H1 (cell line): ENCODE measurements at regions not wholly inside any gene's neighbourhood (a gene's known extent, or its start where the extent isn't known, plus 50 kb on each side); places are given as distances from the start of the nearest gene placed in this dataset.

Experiments used
- CTCF ChIA-PET: fragments of 300-600 bp; sonication (Branson Sonifier 250); formaldehyde crosslinking; loops from one replicate; lab custom pipeline; 2021; ENCODE audit not compliant: partially characterized antibody; lab: Charles Lee
- POLR2A ChIA-PET: fragments of 300-600 bp; sonication (Branson Sonifier 250); formaldehyde crosslinking; loops from one replicate; lab custom pipeline; 2021; ENCODE audit warnings: inconsistent platforms; ENCODE audit not compliant: partially characterized antibody; lab: Charles Lee
- DNase-seq, 2 experiments: peaks; one replicate each; pipeline versions ENCODE4 v3.0.0 to v3.0.0-alpha.2; 2010 to 2022; ENCODE audit warnings: low spot score in 2 of 2, low read depth in 1 of 2, mixed read lengths in 1 of 2
- FAIRE-seq: peaks from 2 replicates; lab custom pipeline; 2011; peaks lifted over from hg19 to GRCh38; lab: Jason Lieb, UNC
- H2AFZ ChIP-seq: 2 replicates; pipeline ENCODE4 v1.8.1; 2012; ENCODE audit warnings: low read length, inconsistent platforms
- H2AK5ac ChIP-seq: 2 replicates; pipeline ENCODE4 v1.6.1; 2013; ENCODE audit warnings: low read depth, low read length
- H2BK120ac ChIP-seq: replicated peaks from 2 replicates; pipeline ENCODE3; 2013; ENCODE audit warnings: low read depth, low read length, inconsistent platforms
- H2BK12ac ChIP-seq: 2 replicates; pipeline ENCODE4 v1.6.1; 2013; ENCODE audit warnings: low read depth, low read length
- H2BK15ac ChIP-seq: 2 replicates; pipeline ENCODE4 v1.6.1; 2013; ENCODE audit warnings: low read length
- H2BK20ac ChIP-seq: 2 replicates; pipeline ENCODE4 v1.6.1; 2013; ENCODE audit warnings: low read length
- H2BK5ac ChIP-seq: 2 replicates; pipeline ENCODE4 v1.6.1; 2013; ENCODE audit warnings: low read depth, low read length
- H3K14ac ChIP-seq: 2 replicates; pipeline ENCODE4 v1.6.1; 2013; ENCODE audit warnings: inconsistent platforms; ENCODE audit not compliant: insufficient read length
- H3K18ac ChIP-seq: 2 replicates; pipeline ENCODE4 v1.6.1; 2013; ENCODE audit warnings: low read length; ENCODE audit errors: extremely low read depth
- H3K23ac ChIP-seq: 2 replicates; pipeline ENCODE4 v1.6.1; 2013; ENCODE audit warnings: inconsistent platforms; ENCODE audit not compliant: insufficient read length
- H3K23me2 ChIP-seq: 2 replicates; pipeline ENCODE4 v1.6.1; 2013; ENCODE audit warnings: low read depth, low read length
- H3K27ac ChIP-seq: 2 replicates; pipeline ENCODE4 v1.6.1; 2011; ENCODE audit warnings: low read depth, low read length, inconsistent platforms
- H3K27me3 ChIP-seq, 4 experiments: replicated peaks in 1 of 4; 1 replicate in 1 of 4; 2 replicates in 3 of 4; pipeline versions ENCODE4 v1.6.1 to v1.8.1; 2011 to 2013; ENCODE audit warnings: low read length in 3 of 4, mild to moderate bottlenecking in 3 of 4, inconsistent platforms in 2 of 4, mixed read lengths in 2 of 4, moderate library complexity in 1 of 4; ENCODE audit not compliant: control insufficient read depth in 3 of 4, insufficient read depth in 3 of 4; ENCODE audit errors: extremely low read depth in 1 of 4
- H3K36me3 ChIP-seq, 4 experiments: 2 replicates each; pipeline versions ENCODE4 v1.6.1 to v1.8.1; 2011 to 2013; ENCODE audit warnings: mild to moderate bottlenecking in 4 of 4, low read length in 3 of 4, moderate library complexity in 2 of 4, control low read depth in 1 of 4, inconsistent platforms in 1 of 4; ENCODE audit not compliant: insufficient read depth in 4 of 4, control insufficient read depth in 2 of 4
- H3K4ac ChIP-seq: replicated peaks from 2 replicates; pipeline ENCODE3; 2013; ENCODE audit warnings: low read length, low read depth, mixed read lengths, inconsistent platforms; ENCODE audit not compliant: insufficient read length
- H3K4me1 ChIP-seq, 4 experiments: replicated peaks in 1 of 4; 1 replicate in 1 of 4; 2 replicates in 3 of 4; pipeline versions ENCODE4 v1.6.1 to v1.8.1; 2011 to 2013; ENCODE audit warnings: low read length in 3 of 4, inconsistent platforms in 2 of 4, mixed read lengths in 1 of 4; ENCODE audit not compliant: insufficient read depth in 4 of 4, control insufficient read depth in 3 of 4
- H3K4me2 ChIP-seq, 2 experiments: 2 replicates each; pipeline versions ENCODE4 v1.6.1 to v1.8.1; 2011 to 2013; ENCODE audit warnings: low read depth in 2 of 2, low read length in 2 of 2, control low read depth in 1 of 2, inconsistent platforms in 1 of 2, mild to moderate bottlenecking in 1 of 2; ENCODE audit not compliant: insufficient read depth in 1 of 2
- H3K4me3 ChIP-seq, 4 experiments: fragments of 200-600, 300-600 bp in 1 of 4; sonication (generic), shearing (Covaris generic), sonication (Bioruptor Twin) in 1 of 4; 2 replicates each; pipeline versions ENCODE4 v1.5.1 to v1.8.1; 2011 to 2016; ENCODE audit warnings: low read length in 4 of 4, low read depth in 3 of 4, control low read depth in 2 of 4, inconsistent platforms in 2 of 4, mild to moderate bottlenecking in 2 of 4, mixed read lengths in 1 of 4, moderate library complexity in 1 of 4; ENCODE audit not compliant: insufficient read depth in 2 of 4; ENCODE audit errors: extremely low read depth in 1 of 4
- H3K56ac ChIP-seq: replicated peaks from 2 replicates; pipeline ENCODE3; 2013; ENCODE audit warnings: low read depth, mild to moderate bottlenecking, mixed read lengths, low read length, inconsistent platforms; ENCODE audit not compliant: insufficient read length
- H3K79me1 ChIP-seq: 2 replicates; pipeline ENCODE4 v1.6.1; 2013; ENCODE audit warnings: low read depth, low read length, control low read depth
- H3K79me2 ChIP-seq, 2 experiments: 2 replicates each; pipeline versions ENCODE4 v1.6.1 to v1.8.1; 2012 to 2013; ENCODE audit warnings: low read length in 2 of 2, mild to moderate bottlenecking in 2 of 2, inconsistent platforms in 1 of 2; ENCODE audit not compliant: insufficient read depth in 2 of 2, control insufficient read depth in 1 of 2
- H3K9ac ChIP-seq, 4 experiments: replicated peaks in 1 of 4; 1 replicate in 1 of 4; 2 replicates in 3 of 4; pipeline versions ENCODE4 v1.6.1 to v1.8.1; 2011 to 2013; ENCODE audit warnings: low read depth in 3 of 4, low read length in 3 of 4, control low read depth in 2 of 4, mild to moderate bottlenecking in 2 of 4, moderate library complexity in 2 of 4, inconsistent platforms in 1 of 4; ENCODE audit errors: extremely low read depth in 1 of 4
- H3K9me3 ChIP-seq, 2 experiments: 2 replicates each; pipeline versions ENCODE4 v1.6.1 to v1.8.1; 2012 to 2013; ENCODE audit warnings: mild to moderate bottlenecking in 2 of 2, moderate library complexity in 2 of 2, control low read depth in 1 of 2, inconsistent platforms in 1 of 2, low read depth in 1 of 2, low read length in 1 of 2, mixed read lengths in 1 of 2; ENCODE audit not compliant: insufficient read depth in 2 of 2
- H4K20me1 ChIP-seq, 2 experiments: replicated peaks in 1 of 2; 2 replicates each; pipeline versions ENCODE3 to v1.8.1; 2011 to 2013; ENCODE audit warnings: inconsistent platforms in 2 of 2, low read length in 2 of 2, mild to moderate bottlenecking in 1 of 2; ENCODE audit not compliant: insufficient read depth in 2 of 2, control insufficient read depth in 1 of 2
- H4K5ac ChIP-seq: 2 replicates; pipeline ENCODE4 v1.6.1; 2013; ENCODE audit warnings: low read length, low read depth, mixed read lengths, inconsistent platforms; ENCODE audit not compliant: insufficient read length
- H4K8ac ChIP-seq: 2 replicates; pipeline ENCODE4 v1.8.0; 2013; ENCODE audit warnings: mild to moderate bottlenecking, moderate library complexity, low read length, inconsistent platforms; ENCODE audit not compliant: insufficient read depth; ENCODE audit errors: extremely low read depth
- H4K91ac ChIP-seq: replicated peaks from 2 replicates; pipeline ENCODE3; 2013; ENCODE audit warnings: low read length, mixed read lengths, inconsistent platforms; ENCODE audit not compliant: insufficient read length
- BACH1 ChIP-seq: IDR thresholded peaks from 2 replicates; pipeline ENCODE4 v1.6.1; 2012; ENCODE audit warnings: low read length, improper control_type of control experiment
- BCL11A ChIP-seq, 2 experiments: IDR thresholded peaks; one replicate each; pipeline ENCODE4 v1.6.1; 2011; ENCODE audit warnings: low read depth in 2 of 2, low read length in 2 of 2, mild to moderate bottlenecking in 2 of 2
- CEBPB ChIP-seq: IDR thresholded peaks from 2 replicates; pipeline ENCODE4 v1.6.1; 2012; ENCODE audit warnings: low read depth, low read length
- CHD1 ChIP-seq: IDR thresholded peaks from 2 replicates; pipeline ENCODE4 v1.6.1; 2012; ENCODE audit warnings: low read depth, low read length, improper control_type of control experiment
- CTBP2 ChIP-seq: IDR thresholded peaks from 2 replicates; pipeline ENCODE4 v1.7.0; 2011; ENCODE audit warnings: borderline replicate concordance, mild to moderate bottlenecking, moderate library complexity, mixed read lengths, low read length; ENCODE audit not compliant: insufficient read depth, insufficient read length
- GTF2F1 ChIP-seq: IDR thresholded peaks from 2 replicates; pipeline ENCODE4 v1.6.1; 2012; ENCODE audit warnings: low read depth, low read length, improper control_type of control experiment, borderline replicate concordance
- KDM1A ChIP-seq: fragments of 200-600, 300-600 bp; sonication (generic); IDR thresholded peaks from 2 replicates; pipeline ENCODE4 v1.7.1; 2016; ENCODE audit warnings: mild to moderate bottlenecking, low read length, borderline replicate concordance
- RXRA ChIP-seq: IDR thresholded peaks from 2 replicates; pipeline ENCODE4 v1.6.1; 2011; ENCODE audit warnings: low read depth, mild to moderate bottlenecking, low read length, moderate library complexity; ENCODE audit not compliant: insufficient read depth
- SRF ChIP-seq: IDR thresholded peaks from 2 replicates; pipeline ENCODE4 v1.6.1; 2011; ENCODE audit warnings: mild to moderate bottlenecking, low read depth, low read length, moderate library complexity
- ZNF274 ChIP-seq: IDR thresholded peaks from 2 replicates; pipeline ENCODE4 v1.7.0; 2012; ENCODE audit warnings: low read length, borderline replicate concordance; ENCODE audit errors: extremely low read depth
- WGBS, 2 experiments: shearing (Covaris generic) in 1 of 2; methylation state at CpG; one replicate each; pipeline versions ENCODE4 v1.1.6 to v1.1.7; 2013 to 2015; ENCODE audit warnings: low lambda C conversion rate in 2 of 2, mixed read lengths in 2 of 2, inconsistent platforms in 1 of 2, low coverage in 1 of 2, missing lambda C conversion rate in 1 of 2; ENCODE audit not compliant: insufficient replicate concordance in 2 of 2, insufficient coverage in 1 of 2, insufficient read length in 1 of 2; ENCODE audit errors: extremely low coverage in 1 of 2, missing lambda C conversion rate in 1 of 2; 5-methylcytosine and 5-hydroxymethylcytosine counted together

- Histone ChIP-seq H3K9me3 (no peaks in the 10 kb centered on the region), H3K27me3 (no peaks in the 10 kb centered on the region), H2BK20ac (no peak overlapping the region), H3K4me3 (no peak overlapping the region), H4K8ac (no peak overlapping the region), H2AK5ac (no peak overlapping the region), H2AFZ (0 out of 2 replicates have a peak overlapping the region, but pooled peaks have one; percentile 56), H4K91ac (no peak overlapping the region), H4K5ac (no peak overlapping the region), H3K4me1 (no peaks in the 10 kb centered on the region), H3K4me2 (no peak overlapping the region), H2BK120ac (no peak overlapping the region), H3K79me2 (no peaks in the 10 kb centered on the region), H3K27ac (no peak overlapping the region), H2BK12ac (no peak overlapping the region), H3K4ac (no peak overlapping the region), H3K14ac (no peak overlapping the region), H3K9ac (no peak overlapping the region), H3K18ac (no peak overlapping the region), H3K56ac (no peak overlapping the region), H2BK5ac (no peak overlapping the region), H4K20me1 (no peaks in the 10 kb centered on the region), H2BK15ac (no peak overlapping the region), H3K36me3 (no peaks in the 10 kb centered on the region), H3K23ac (no peak overlapping the region), H3K79me1 (no peaks in the 10 kb centered on the region), H3K23me2 (no peaks in the 10 kb centered on the region; the same call in 1 of the 2 replicates)
- 88% methylated on average over 1 of the region's 1 CpG; no CpG with 5 or more reads in 1 of the 2 experiments for WGBS, 2 experiments
- DNase-seq (no peak), FAIRE-seq (no peak)
- ChIA-PET CTCF (no interaction called here), POLR2A (no interaction called here)
- TF ChIP-seq RXRA: no peak
- TF ChIP-seq CTBP2: no peak
- no peak for TF ChIP-seq GTF2F1
- no peak for TF ChIP-seq SRF
- no peak for TF ChIP-seq CEBPB
- no peak for TF ChIP-seq KDM1A
- no peak for TF ChIP-seq BACH1
- TF ChIP-seq BCL11A (IDR thresholded peaks at IDR 0.05; ENCODE audit: low read depth in 2 of 2, low read length in 2 of 2): no peak
- TF ChIP-seq ZNF274: no peak
- TF ChIP-seq CHD1: no peak
These were observed 383.3 kb upstream of the CITED2 start for GRCh38 chr6:139757784-139758183.
